GM18505 (cell line): ENCODE measurements at regions not wholly inside any gene's neighbourhood (a gene's known extent, or its start where the extent isn't known, plus 50 kb on each side); places are given as distances from the start of the nearest gene placed in this dataset.

ENCODE experiments used
- ATAC-seq: cut with Tn5 transposase; IDR thresholded peaks from one replicate; pipeline ENCODE4 v1.9.1; 2021; ENCODE audit not compliant: unreplicated experiment
- POLR2A ChIP-seq: IDR thresholded peaks from 4 replicates; pipeline ENCODE4 v1.6.1; 2011; ENCODE audit warnings: borderline replicate concordance; ENCODE audit not compliant: insufficient read depth, insufficient read length; ENCODE audit errors: extremely low read depth

DNA sequence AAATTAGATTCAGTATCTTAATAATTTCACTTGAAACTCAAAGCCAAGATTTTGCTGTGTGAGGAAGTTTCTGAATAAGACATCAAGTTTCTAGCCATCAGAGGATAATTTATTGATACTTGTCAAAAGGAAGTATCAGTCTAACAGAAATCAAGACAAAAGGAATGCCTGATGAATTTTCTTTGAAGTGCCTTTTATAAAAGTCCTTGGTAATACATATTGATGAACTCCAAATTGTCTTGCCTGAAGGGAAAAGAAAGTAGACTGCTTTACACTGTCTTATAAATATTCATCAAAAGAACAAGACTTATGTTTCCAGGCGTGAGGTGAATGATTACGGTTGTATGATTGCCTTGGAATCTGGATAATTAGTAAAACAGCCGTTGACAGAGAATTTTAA, 986.0 kb upstream of the MAP3K7 start:
- no peak for TF ChIP-seq POLR2A
- no peak for ATAC-seq

DNA sequence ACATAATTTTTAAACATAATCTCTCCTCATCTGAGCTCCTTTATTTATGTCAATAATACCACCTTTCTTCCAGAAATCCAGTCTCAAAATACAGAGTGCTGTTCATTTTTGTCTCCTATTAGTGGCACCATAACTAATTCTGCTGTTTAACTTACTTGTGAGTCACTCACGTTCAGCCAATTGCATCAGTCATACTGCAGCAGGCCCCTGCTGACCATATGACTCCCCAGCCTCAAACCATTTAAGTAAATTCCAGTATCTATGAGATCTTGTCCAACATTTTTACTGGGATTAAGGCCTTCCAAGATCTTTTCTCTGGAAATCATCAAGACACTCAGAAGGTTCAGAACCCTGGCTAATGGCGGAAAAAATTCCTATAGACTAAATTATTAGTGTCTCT, 982.2 kb upstream of the MAP3K7 start:
- no peak for TF ChIP-seq POLR2A
- no peak for ATAC-seq

DNA sequence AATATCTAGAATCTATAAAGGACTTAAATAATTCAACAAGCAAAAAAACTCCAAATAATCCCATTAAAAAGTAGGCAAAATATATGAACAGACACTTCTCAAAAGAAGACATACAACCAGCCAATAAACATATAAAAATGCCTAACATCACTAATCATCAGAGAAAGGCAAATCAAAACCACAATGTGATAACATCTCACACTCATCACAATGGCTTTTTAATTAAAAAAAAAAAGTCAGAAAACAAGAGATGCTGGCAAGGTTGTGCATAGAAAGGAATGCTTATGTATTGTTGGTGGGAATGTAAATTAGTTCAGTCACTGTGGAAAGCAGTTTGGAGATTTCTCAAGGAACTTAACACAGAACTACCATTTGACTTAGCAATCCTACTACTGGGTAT, 979.6 kb upstream of the MAP3K7 start:
- ATAC-seq: no peak
- no peak for TF ChIP-seq POLR2A

GRCh38 chr6:91565207-91565606, 978.3 kb upstream of the MAP3K7 start:
- ATAC-seq: no peak
- TF ChIP-seq POLR2A: no peak

GRCh38 chr6:91562955-91563354, 976.1 kb upstream of the MAP3K7 start:
- ATAC-seq: no peak

DNA sequence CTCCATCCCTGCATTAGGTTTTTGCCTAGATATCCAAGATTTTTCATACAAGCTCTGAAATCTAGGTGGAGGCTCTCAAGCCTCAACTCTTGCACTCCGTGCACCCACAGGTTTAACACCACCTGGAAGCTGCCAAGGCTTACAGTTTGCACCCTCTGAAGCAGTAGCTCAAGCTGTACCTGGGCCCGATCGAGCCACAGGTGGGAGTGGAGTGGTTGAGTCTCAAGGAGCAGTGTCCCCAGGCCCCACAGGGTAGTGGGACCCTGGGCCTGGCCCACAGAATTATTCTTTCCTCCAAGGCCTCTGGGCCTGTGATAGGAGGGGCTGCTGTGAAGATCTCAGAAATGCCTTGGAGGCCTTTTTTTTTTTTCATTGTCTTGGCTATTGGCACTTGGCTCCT, 973.5 kb upstream of the MAP3K7 start:
- TF ChIP-seq POLR2A: no peak
- no peak for ATAC-seq

More at GRCh38 chr6:91562955-91563354, 976.1 kb upstream of the MAP3K7 start:
- TF ChIP-seq POLR2A: no peak

DNA sequence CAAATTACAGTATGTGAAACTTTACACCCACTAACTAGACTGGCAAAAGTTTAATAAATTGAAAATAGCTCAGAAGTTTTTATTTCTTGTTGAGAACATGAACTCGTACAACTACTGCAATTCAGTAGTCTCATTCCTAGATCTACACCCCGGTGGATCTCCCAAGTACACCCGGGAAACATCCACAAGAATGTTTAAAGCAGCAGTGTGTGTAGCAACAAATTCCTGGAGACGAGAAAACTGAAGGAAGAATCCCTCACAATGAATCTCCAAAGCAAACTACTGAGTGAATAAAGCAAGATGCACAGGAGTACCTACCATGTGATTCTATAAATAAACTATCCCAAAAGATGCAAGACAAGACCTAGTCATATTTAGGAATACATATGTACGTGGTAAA, 954.0 kb upstream of the MAP3K7 start:
- no peak for TF ChIP-seq POLR2A
- ATAC-seq: no peak

DNA sequence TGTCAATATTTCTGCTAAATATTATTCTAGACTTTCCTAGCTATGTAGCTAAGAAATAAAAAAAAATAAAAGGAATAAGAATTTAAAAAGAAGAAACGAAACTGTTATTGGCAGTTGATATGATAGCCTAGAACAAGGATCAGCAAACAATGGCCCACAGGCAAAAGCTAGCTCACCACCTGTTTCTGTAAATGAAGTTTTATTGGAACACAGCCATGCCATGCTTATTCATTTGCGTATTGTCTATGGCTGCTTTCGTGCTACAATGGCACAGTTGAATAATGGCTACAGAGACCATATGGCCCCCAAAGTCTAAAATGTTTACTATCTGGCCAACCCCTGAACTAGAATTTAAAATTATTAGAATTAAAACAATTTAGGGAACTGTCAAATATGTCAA, 952.6 kb upstream of the MAP3K7 start:
- no peak for ATAC-seq
- no peak for TF ChIP-seq POLR2A

- TF ChIP-seq POLR2A: no peak
- no peak for ATAC-seq
Observed at GRCh38 chr6:91538622-91539021, 951.8 kb upstream of the MAP3K7 start.

DNA sequence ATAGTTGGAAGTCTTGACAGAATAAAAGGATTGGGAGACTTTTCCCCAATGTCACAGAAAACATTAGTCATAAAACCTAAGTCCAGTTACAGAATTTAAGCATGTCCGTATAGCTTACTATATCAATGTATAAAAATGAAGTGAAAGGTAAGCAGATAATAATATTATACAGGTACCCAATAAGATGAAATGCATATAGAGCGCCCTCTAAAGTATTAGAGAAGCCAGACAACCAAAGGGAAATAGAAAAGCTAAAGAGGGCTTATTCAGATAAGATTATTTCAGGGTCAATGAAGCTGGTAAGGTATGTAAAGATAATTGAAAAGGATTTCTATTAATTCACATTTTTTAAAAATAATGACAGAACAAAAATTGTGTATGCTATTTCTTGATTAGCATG, 947.7 kb upstream of the MAP3K7 start:
- TF ChIP-seq POLR2A: no peak
- no peak for ATAC-seq

- ATAC-seq: no peak
- TF ChIP-seq POLR2A: no peak
Observed at GRCh38 chr6:91523511-91523910, 936.6 kb upstream of the MAP3K7 start.

- TF ChIP-seq POLR2A: no peak
- no peak for ATAC-seq
Observed at GRCh38 chr6:91521999-91522398, 935.1 kb upstream of the MAP3K7 start.

GRCh38 chr6:91509711-91510110, 922.8 kb upstream of the MAP3K7 start:
- no peak for ATAC-seq
- no peak for TF ChIP-seq POLR2A

GRCh38 chr6:91509039-91509438, 922.2 kb upstream of the MAP3K7 start:
- no peak for TF ChIP-seq POLR2A
- ATAC-seq: no peak

DNA sequence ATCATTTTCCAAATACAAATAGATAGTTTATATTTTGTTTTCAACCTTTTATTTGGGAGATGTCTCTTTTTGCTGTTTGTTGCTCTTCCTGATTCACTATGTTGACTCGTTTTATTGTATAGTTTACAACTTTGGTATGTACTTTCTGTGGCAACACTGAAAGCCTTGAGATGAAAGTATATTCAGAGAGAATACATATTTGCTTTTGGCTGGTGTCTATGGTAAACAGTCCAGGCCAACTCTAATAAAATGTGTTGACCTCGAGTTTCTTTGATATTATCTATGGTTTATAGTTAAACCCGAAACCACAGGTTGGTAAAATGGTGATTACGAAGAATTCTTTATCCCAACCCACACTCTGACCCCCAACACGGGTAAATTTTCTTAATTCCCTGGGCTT, 919.6 kb upstream of the MAP3K7 start:
- no peak for ATAC-seq
- TF ChIP-seq POLR2A: no peak

DNA sequence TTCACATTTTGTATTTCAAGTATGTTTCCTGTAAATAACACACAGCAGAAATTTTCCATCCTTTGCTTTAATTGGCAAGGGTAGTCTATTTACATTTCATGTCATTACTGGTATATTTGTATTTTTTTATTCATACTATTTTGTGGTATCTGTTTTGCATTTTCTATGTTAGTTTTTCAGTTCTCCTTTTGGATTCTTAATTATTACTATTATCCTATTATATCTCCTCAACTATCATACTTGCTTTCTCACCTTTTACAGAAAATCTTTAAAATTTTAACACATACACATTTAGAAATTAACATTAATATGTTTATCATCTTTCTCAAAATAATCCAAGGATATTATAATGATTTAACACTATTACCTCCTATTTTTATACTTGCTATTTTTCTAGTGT, 918.3 kb upstream of the MAP3K7 start:
- ATAC-seq: no peak
- no peak for TF ChIP-seq POLR2A

GRCh38 chr6:91501930-91502329, 915.1 kb upstream of the MAP3K7 start:
- TF ChIP-seq POLR2A: no peak
- no peak for ATAC-seq
